Glomerular endothelial cell (primary cell): ENCODE measurements at regions not wholly inside any gene's neighbourhood (a gene's known extent, or its start where the extent isn't known, plus 50 kb on each side); places are given as distances from the start of the nearest gene placed in this dataset.

Experiments used
- DNase-seq: peaks from one replicate; pipeline ENCODE4 v3.0.0-alpha.2; 2011; ENCODE audit warnings: low read depth, low spot score; ENCODE audit errors: extremely low read depth

GRCh38 chr7:46744957-46745706, 824.1 kb upstream of the IGFBP3 start:
- DNase-seq: no peak

- no peak for DNase-seq
These were observed 821.5 kb upstream of the IGFBP3 start for GRCh38 chr7:46742601-46743000.

GRCh38 chr7:46741938-46742540, 821.0 kb upstream of the IGFBP3 start:
- no peak for DNase-seq

GRCh38 chr7:46741181-46741580, 820.1 kb upstream of the IGFBP3 start:
- no peak for DNase-seq

- no peak for DNase-seq
These were observed 818.6 kb upstream of the IGFBP3 start for GRCh38 chr7:46739518-46740234.

GRCh38 chr7:46738796-46739195, 817.7 kb upstream of the IGFBP3 start:
- no peak for DNase-seq

- DNase-seq: no peak
These were observed 817.1 kb upstream of the IGFBP3 start for GRCh38 chr7:46738165-46738564.

GRCh38 chr7:46725838-46726237, 804.8 kb upstream of the IGFBP3 start:
- no peak for DNase-seq

GRCh38 chr7:46725136-46725535, 804.1 kb upstream of the IGFBP3 start:
- DNase-seq: no peak

GRCh38 chr7:46723742-46724141, 802.7 kb upstream of the IGFBP3 start:
- DNase-seq: no peak

- DNase-seq: no peak
These were observed 801.9 kb upstream of the IGFBP3 start for GRCh38 chr7:46723003-46723402.

- no peak for DNase-seq
These were observed 799.7 kb upstream of the IGFBP3 start for GRCh38 chr7:46720761-46721160.

GRCh38 chr7:46719616-46720015, 798.5 kb upstream of the IGFBP3 start:
- DNase-seq: no peak

GRCh38 chr7:46716926-46717325, 795.9 kb upstream of the IGFBP3 start:
- DNase-seq: peak; percentile 23

- DNase-seq: no peak
These were observed 794.5 kb upstream of the IGFBP3 start for GRCh38 chr7:46715579-46715978.

- no peak for DNase-seq
These were observed 793.8 kb upstream of the IGFBP3 start for GRCh38 chr7:46714904-46715303.

- DNase-seq: no peak
These were observed 793.0 kb upstream of the IGFBP3 start for GRCh38 chr7:46713868-46714596.

GRCh38 chr7:46710927-46711326, 789.9 kb upstream of the IGFBP3 start:
- DNase-seq: no peak

GRCh38 chr7:46707973-46708372, 786.9 kb upstream of the IGFBP3 start:
- DNase-seq: no peak

- DNase-seq: no peak
These were observed 784.5 kb upstream of the IGFBP3 start for GRCh38 chr7:46705386-46706255.
